ENCODE measurements at regions not wholly inside any gene's neighbourhood (a gene's known extent, or its start where the extent isn't known, plus 50 kb on each side); places are given as distances from the start of the nearest gene placed in this dataset.

DNA sequence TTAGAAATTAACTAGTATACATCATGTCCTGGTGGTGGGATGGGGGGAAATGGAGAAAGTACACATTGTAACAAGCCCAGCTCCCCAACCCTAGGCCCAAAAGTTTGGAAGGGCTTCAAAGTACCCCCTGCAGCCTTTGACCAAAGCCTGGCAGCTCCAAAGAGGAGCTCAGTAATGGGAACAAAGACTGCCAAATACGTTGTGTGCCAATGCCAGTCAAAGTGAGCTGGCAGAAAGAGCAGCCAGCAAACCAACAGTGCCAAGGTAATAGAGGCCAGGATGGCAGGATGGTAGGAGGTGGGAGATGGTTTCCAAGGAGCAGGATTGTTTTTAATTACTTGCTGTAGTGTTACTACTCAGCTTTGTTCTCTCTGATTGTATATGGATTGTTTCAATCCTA is 248.3 kb downstream of the COX7C start:
- no peak overlapping the region for H3K4me3 ChIP-seq (replicated peaks; ENCODE audit: insufficient read depth, low read length)
- H3K27ac ChIP-seq (replicated peaks), result no peak overlapping the region
- TF ChIP-seq REST (IDR thresholded peaks at IDR 0.05; ENCODE audit: insufficient replicate concordance, low read depth) (no peak), GABPA (IDR thresholded peaks at IDR 0.05; ENCODE audit: low read depth) (no peak), CTCF (IDR thresholded peaks at IDR 0.05; ENCODE audit: insufficient read depth, low read length) (no peak), SPI1 (IDR thresholded peaks at IDR 0.05; ENCODE audit: borderline replicate concordance, low read depth) (no peak), POLR2AphosphoS5 (IDR thresholded peaks at IDR 0.05; ENCODE audit: low read depth) (no peak)
- no peak for DNase-seq (ENCODE audit: low read depth in 1 of 2, low spot score in 1 of 2)
- no peaks in the 10 kb centered on the region for H3K27me3 ChIP-seq (ENCODE audit: insufficient read depth, poor library complexity, severe bottlenecking)

- Histone ChIP-seq H3K27ac (replicated peaks) (no peak overlapping the region), H3K27me3 (ENCODE audit: insufficient read depth, poor library complexity, severe bottlenecking) (no peaks in the 10 kb centered on the region), H3K4me3 (replicated peaks; ENCODE audit: insufficient read depth, low read length) (no peak overlapping the region)
- TF ChIP-seq SPI1 (IDR thresholded peaks at IDR 0.05; ENCODE audit: borderline replicate concordance, low read depth) (no peak), REST (IDR thresholded peaks at IDR 0.05; ENCODE audit: insufficient replicate concordance, low read depth) (no peak), CTCF (IDR thresholded peaks at IDR 0.05; ENCODE audit: insufficient read depth, low read length) (no peak), POLR2AphosphoS5 (IDR thresholded peaks at IDR 0.05; ENCODE audit: low read depth) (no peak), GABPA (IDR thresholded peaks at IDR 0.05; ENCODE audit: low read depth) (no peak)
- no peak for DNase-seq (ENCODE audit: low read depth in 1 of 2, low spot score in 1 of 2)
Measured at GRCh38 chr5:86869268-86869667, 251.5 kb downstream of the COX7C start.

GRCh38 chr5:86875539-86875938 is 257.8 kb downstream of the COX7C start:
- Histone ChIP-seq H3K27me3 (ENCODE audit: insufficient read depth, poor library complexity, severe bottlenecking) (no peaks in the 10 kb centered on the region), H3K4me3 (replicated peaks; ENCODE audit: insufficient read depth, low read length) (no peak overlapping the region), H3K27ac (replicated peaks) (no peak overlapping the region)
- DNase-seq (ENCODE audit: low read depth in 1 of 2, low spot score in 1 of 2), result no peak
- TF ChIP-seq CTCF (IDR thresholded peaks at IDR 0.05; ENCODE audit: insufficient read depth, low read length) (no peak), SPI1 (IDR thresholded peaks at IDR 0.05; ENCODE audit: borderline replicate concordance, low read depth) (no peak), GABPA (IDR thresholded peaks at IDR 0.05; ENCODE audit: low read depth) (no peak), REST (IDR thresholded peaks at IDR 0.05; ENCODE audit: insufficient replicate concordance, low read depth) (no peak)

All from HL-60 (cell line).